Esophagus squamous epithelium (tissue), 5 donors: ENCODE measurements at regions not wholly inside any gene's neighbourhood (a gene's known extent, or its start where the extent isn't known, plus 50 kb on each side); places are given as distances from the start of the nearest gene placed in this dataset.

ENCODE experiments used
- DNase-seq: peaks from one replicate; lab custom pipeline; 2025; lab: John Stamatoyannopoulos, UW
- H3K27ac ChIP-seq, 4 donors: fragments of 200-600 bp; sonication (generic); one replicate each; pipeline ENCODE4 v1.5.1; 2016 to 2019; ENCODE audit warnings: mild to moderate bottlenecking in 1 of 4
- H3K27me3 ChIP-seq, 4 donors: fragments of 200-600 bp; sonication (generic); 1 replicate in 3 of 4; 2 replicates in 1 of 4; pipeline versions ENCODE4 v1.5.1 to v1.6.0; 2017 to 2021; ENCODE audit warnings: antibody characterized with exemption in 1 of 4
- H3K36me3 ChIP-seq, 3 donors: fragments of 200-600 bp; sonication (generic); one replicate each; pipeline ENCODE4 v1.5.1; 2016 to 2019
- H3K4me1 ChIP-seq, 3 donors: fragments of 200-600 bp; sonication (generic); one replicate each; pipeline ENCODE4 v1.5.1; 2017 to 2019
- H3K4me3 ChIP-seq, 4 donors: fragments of 200-600 bp; sonication (generic); 1 replicate in 3 of 4; 2 replicates in 1 of 4; pipeline ENCODE4 v1.5.1; 2016 to 2019; ENCODE audit warnings: mild to moderate bottlenecking in 2 of 4, moderate library complexity in 1 of 4
- H3K9me3 ChIP-seq, 3 donors: fragments of 200-600 bp; sonication (generic); one replicate each; pipeline ENCODE4 v1.5.1; 2016 to 2019
- CTCF ChIP-seq, 6 experiments: fragments of 450-650 bp in 4 of 6; fragments of 200-600 bp in 2 of 6; sonication (generic) in 2 of 6; IDR thresholded peaks; one replicate each; pipeline ENCODE4 v1.5.1; 2016 to 2019; ENCODE audit warnings: antibody characterized with exemption in 6 of 6, mild to moderate bottlenecking in 4 of 6, moderate library complexity in 4 of 6
- POLR2A ChIP-seq, 4 donors: fragments of 450-650 bp; IDR thresholded peaks; one replicate each; pipeline ENCODE4 v1.6.1; 2017; ENCODE audit warnings: antibody characterized with exemption in 4 of 4, mild to moderate bottlenecking in 4 of 4, moderate library complexity in 3 of 4
- WGBS, 2 donors: methylation state at CpG; one replicate each; pipeline ENCODE4 v1.1.5; 2018; 5-methylcytosine and 5-hydroxymethylcytosine counted together
- intact Hi-C: fragments of 100-400 bp; cut with DNase I; formaldehyde crosslinking; loops from one replicate; pipeline ENCODE4 v1.15.0; 2022
- donor health status: DM: yes; HTN: yes; CAD: no.

GRCh38 chr3:165404357-165405027 is 208.3 kb upstream of the SLITRK3 start:
- no peak for DNase-seq
- no peak for TF ChIP-seq CTCF (IDR thresholded peaks at IDR 0.05)
- intact Hi-C loops, result no loop called here
- Histone ChIP-seq H3K27ac (no peak overlapping the region), H3K9me3 (no peaks in the 10 kb centered on the region), H3K36me3 (no peaks in the 10 kb centered on the region), H3K27me3 (no peaks in the 10 kb centered on the region), H3K4me1 (no peaks in the 10 kb centered on the region), H3K4me3 (no peak overlapping the region)
- WGBS, 2 donors, result 80 to 87% methylated on average over 4 of the region's 4 CpGs

- no peaks in the 10 kb centered on the region for H3K9me3 ChIP-seq
These were observed 207.5 kb upstream of the SLITRK3 start for GRCh38 chr3:165403666-165404065.

GRCh38 chr3:165395188-165395587 is 199.0 kb upstream of the SLITRK3 start:
- no peak for DNase-seq
- WGBS, 2 donors, result 42 to 71% methylated on average over 1 of the region's 1 CpG

More at GRCh38 chr3:165403666-165404065, 207.5 kb upstream of the SLITRK3 start:
- Histone ChIP-seq H3K4me3 (no peak overlapping the region), H3K27me3 (no peaks in the 10 kb centered on the region), H3K27ac (no peak overlapping the region), H3K36me3 (no peaks in the 10 kb centered on the region), H3K4me1 (no peaks in the 10 kb centered on the region)
- intact Hi-C loops, result no loop called here
- WGBS, 2 donors, result 52 to 57% methylated on average over 3 to 4 of the region's 4 CpGs
- no peak for TF ChIP-seq CTCF (IDR thresholded peaks at IDR 0.05)
- no peak for TF ChIP-seq POLR2A (IDR thresholded peaks at IDR 0.05)
- DNase-seq, result no peak

GRCh38 chr3:165393461-165393860 is 197.3 kb upstream of the SLITRK3 start:
- no peaks in the 10 kb centered on the region for H3K9me3 ChIP-seq
- WGBS, 2 donors, result 83 to 92% methylated on average over 1 of the region's 1 CpG
- no peaks in the 10 kb centered on the region for H3K36me3 ChIP-seq
- no peaks in the 10 kb centered on the region for H3K4me1 ChIP-seq
- no peak overlapping the region for H3K27ac ChIP-seq
- intact Hi-C loops, result no loop called here
- no peak for DNase-seq
- TF ChIP-seq POLR2A (IDR thresholded peaks at IDR 0.05) (no peak), CTCF (IDR thresholded peaks at IDR 0.05) (no peak)
- no peaks in the 10 kb centered on the region for H3K27me3 ChIP-seq
- H3K4me3 ChIP-seq, result no peak overlapping the region

More at GRCh38 chr3:165395188-165395587, 199.0 kb upstream of the SLITRK3 start:
- no peak overlapping the region for H3K27ac ChIP-seq
- H3K4me3 ChIP-seq, result no peak overlapping the region
- no peaks in the 10 kb centered on the region for H3K4me1 ChIP-seq
- no peaks in the 10 kb centered on the region for H3K27me3 ChIP-seq
- H3K9me3 ChIP-seq, result no peaks in the 10 kb centered on the region
- H3K36me3 ChIP-seq, result no peaks in the 10 kb centered on the region
- no peak for TF ChIP-seq POLR2A (IDR thresholded peaks at IDR 0.05)
- no peak for TF ChIP-seq CTCF (IDR thresholded peaks at IDR 0.05)
- intact Hi-C loops, result no loop called here

- no peak for DNase-seq
- no peak overlapping the region for H3K4me3 ChIP-seq
- H3K27me3 ChIP-seq, result no peaks in the 10 kb centered on the region
- intact Hi-C loops, result no loop called here
- H3K27ac ChIP-seq, result no peak overlapping the region
- H3K4me1 ChIP-seq, result no peaks in the 10 kb centered on the region
- no peaks in the 10 kb centered on the region for H3K9me3 ChIP-seq
- no peaks in the 10 kb centered on the region for H3K36me3 ChIP-seq
- TF ChIP-seq POLR2A (IDR thresholded peaks at IDR 0.05), result no peak
- TF ChIP-seq CTCF (IDR thresholded peaks at IDR 0.05), result no peak
- 48 to 64% methylated on average over 3 of the region's 3 CpGs for WGBS, 2 donors
These were observed 194.0 kb upstream of the SLITRK3 start for GRCh38 chr3:165390166-165390565.
